HG03442 (cell line): ENCODE measurements at regions not wholly inside any gene's neighbourhood (a gene's known extent, or its start where the extent isn't known, plus 50 kb on each side); places are given as distances from the start of the nearest gene placed in this dataset.

Experiments
- ATAC-seq: cut with Tn5 transposase; IDR thresholded peaks from one replicate; pipeline ENCODE4 v1.9.1; 2021; ENCODE audit warnings: mild to moderate bottlenecking, moderate library complexity; ENCODE audit not compliant: unreplicated experiment

DNA sequence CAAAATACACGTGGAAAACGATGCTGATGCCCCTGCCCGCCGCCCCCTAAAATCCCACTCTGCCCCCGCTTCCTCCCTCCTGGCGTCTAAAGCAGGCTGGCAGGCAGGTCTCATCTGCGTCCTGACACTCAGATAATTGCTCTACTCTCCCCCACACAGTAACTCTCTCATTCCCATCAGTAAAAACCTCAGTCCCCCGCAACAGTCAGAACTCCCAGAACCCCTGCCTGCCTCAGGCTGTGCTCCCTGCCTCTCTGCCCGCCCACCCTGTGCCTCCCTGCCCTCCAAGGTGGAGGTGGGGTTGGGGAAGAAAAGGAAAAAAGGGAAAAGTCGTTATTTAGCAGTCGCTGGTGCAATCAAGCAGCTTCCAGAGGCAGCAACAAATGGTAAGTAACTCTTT is 473.7 kb downstream of the EFNB2 start:
- no peak for ATAC-seq

DNA sequence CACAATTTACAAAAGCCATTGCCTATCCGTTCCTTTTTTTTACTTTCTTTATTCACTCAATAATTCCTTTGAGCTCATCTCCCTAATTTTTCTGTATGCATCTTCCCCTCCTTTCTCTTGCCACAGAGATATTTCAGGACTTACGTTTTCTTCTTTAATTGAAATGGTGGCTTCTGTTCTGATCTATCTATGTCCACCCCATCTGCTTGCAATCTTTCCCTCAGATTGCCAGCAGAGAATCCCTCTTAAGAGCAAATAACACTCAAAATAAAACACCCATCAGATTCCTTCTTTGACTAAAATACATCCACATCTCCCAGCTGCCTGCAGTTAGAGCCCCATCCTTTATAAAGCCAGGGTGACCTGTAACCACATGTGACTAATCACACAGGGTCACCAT is 478.6 kb downstream of the EFNB2 start:
- ATAC-seq: no peak

DNA sequence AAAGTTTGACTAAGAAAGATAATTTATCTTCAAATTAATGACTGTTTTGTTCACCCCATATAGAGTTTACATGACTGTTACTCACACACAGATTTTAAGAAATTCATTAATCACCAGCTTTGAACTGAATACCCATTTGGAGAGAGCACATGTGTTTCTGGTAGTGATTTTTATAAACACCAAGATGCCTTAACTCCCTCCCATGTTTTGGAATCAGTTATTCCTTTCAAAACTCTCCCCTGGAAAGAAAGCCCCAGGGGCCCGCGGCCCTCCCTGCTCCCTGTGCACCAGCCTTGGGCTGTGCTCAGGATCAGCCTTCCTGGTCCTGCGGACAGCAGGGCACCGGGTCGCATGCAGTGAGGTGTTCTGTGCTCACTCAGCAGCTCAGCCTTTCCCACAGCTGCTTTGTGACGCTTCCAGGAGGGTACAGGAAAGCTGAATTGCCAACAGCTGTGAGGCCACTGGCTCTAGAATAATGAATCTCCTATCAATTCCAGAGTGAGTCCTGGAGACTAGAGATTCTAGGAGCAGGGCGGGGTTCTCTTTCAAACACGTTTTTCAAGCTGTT is 483.2 kb downstream of the EFNB2 start:
- no peak for ATAC-seq

DNA sequence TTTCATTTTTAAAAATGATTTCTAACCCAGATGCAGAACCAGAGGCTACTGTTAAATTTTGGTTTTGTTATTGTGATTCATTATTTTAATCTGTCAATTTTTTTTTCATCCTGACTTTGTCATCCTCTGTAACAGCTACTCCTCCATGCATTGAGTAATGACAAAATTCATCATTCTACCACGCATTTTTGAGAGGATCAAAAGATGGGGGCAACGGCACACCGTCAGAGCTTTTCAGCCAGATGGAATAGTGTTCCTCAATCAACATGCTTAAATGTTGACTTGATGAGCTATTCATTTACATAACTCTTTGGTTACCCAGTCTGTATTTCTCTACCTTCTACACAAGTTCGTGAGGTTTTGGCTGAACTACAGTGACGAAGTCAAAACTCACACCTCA is 486.3 kb downstream of the EFNB2 start:
- no peak for ATAC-seq

DNA sequence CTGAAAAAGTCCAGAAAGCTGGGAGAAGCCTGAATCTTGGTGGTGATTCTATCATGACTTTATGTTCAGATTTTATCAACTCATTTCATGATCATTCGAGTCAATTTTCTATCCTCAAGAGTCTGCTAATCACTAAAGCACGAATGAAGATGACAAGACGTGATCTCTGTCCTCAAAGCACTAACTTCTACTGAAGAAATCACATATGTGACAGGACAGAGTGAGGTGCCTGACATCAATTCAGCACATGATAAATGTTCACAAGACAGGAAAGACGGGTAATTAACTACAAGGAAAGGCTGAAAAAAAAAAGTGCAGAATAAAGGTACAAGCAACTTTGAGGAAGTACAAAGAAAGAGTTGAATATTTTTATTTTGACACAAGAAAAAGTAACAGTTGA is 487.1 kb downstream of the EFNB2 start:
- ATAC-seq: no peak

DNA sequence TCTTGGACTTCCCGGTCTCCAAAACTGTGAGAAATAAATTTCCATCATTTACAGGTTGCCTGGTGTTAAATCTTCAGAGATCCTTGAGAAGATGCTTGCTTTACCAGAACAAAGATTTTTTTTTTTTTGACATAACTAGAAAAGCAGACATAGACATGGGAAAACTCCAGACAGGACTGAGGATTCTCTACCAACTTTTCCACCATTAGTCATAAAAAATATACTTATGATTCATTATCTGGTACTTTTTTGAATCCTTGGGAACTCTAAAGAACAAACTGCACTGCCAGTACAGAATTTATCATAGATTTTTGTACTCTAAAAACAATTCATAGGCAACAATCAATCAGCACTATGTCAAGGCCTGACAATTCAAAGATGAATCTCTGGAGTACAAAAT is 487.6 kb downstream of the EFNB2 start:
- ATAC-seq: no peak

DNA sequence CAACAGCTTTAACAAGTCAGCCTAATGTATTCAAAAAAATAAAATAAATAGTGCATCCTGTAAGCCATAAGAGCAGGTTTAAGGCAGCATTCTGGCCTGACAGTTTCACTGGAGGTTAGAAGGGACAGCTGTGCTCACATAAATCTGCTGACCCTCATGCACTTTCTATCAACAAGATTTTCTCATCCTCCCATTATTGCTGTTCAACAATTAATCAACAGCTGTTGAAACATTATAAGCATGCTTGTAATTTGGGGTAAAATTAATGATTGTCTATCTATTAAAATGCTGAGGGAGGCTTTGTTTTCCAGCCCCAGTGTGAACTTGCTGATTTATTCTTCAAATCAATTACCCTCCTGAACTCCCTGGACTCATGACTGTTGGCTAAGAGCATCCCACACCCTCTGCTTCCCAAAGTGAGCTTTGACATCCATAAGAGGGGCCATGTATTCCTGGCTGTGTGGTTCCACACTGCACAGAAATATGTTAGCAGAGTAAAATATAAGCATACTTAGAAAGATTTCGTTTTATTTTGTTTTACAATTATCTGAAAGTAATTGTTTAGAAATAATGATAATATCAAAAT is 492.4 kb downstream of the EFNB2 start:
- no peak for ATAC-seq

DNA sequence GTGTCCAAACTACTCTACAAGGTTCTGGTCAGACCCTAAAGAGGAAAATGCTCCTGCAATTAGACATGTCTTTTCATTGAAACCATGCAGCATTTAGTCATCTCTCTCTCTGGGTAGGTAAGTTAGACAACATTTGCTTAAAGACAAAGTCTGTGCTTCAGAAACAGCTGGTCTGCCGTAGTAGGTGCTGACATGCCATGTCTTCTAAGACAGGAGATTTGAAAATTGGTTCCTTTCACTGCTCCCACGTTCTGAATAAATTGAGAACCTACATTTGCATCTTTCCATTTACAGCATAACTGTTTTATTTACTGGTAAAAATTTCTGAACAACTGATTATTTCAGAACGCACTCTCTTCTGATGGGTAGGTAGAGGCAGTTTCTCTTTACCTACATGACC is 494.0 kb downstream of the EFNB2 start:
- no peak for ATAC-seq

DNA sequence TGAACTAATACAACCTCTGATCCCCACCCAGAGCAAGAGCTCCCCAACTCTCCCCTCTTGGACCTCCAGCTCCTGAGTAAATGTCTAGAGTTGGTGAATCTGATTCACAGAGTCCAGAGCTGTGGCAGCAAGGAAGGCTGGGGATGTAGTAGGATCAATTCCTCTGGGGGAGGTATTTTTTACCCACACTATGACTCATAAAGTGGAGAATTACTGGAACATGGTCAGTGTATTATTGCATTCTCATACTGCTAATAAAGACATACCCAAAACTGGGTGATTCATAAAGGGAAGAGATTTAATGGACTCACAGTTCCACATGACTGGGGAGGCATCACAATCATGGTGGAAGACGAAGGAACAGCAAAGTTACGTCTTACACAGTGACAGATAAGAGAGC is 496.7 kb downstream of the EFNB2 start:
- ATAC-seq: no peak

DNA sequence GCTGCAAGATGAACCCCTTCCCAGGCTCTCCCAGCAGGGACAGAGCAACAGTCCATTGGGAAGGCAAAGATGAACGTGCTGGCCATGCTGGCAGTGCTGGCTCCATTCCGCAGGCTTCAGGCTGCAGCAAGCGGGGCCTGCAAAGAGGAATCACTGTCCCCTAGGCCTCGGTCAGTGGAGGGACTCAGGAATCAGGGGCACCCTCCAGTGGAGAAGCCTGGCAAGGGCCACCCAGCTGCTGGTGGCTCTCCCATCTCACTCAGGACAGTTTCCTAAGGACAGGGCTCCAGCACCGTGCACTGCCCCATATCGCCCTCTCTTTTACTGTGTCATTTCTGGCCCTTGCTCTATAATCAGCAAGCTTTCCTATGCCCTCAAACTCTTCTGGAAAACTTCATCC is 498.6 kb downstream of the EFNB2 start:
- ATAC-seq: no peak

DNA sequence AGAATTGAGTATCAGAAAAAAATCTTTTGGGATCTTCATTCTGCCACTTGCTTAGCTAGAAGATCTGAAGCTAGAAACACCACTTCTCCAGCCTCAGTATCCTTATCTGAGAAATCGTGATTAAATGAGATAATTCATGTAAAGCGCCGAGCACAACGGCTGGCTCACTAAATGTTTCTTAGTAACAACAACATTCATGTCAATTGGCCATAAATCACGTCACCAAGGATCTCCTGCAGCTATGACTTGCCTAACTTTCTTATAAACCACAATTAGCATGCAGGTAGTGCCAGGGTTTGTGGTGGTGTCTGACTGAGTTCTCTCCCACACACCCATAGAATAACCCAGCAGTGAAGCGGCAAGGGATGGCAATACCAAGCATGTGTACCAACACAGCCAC is 501.3 kb downstream of the EFNB2 start:
- ATAC-seq: no peak

DNA sequence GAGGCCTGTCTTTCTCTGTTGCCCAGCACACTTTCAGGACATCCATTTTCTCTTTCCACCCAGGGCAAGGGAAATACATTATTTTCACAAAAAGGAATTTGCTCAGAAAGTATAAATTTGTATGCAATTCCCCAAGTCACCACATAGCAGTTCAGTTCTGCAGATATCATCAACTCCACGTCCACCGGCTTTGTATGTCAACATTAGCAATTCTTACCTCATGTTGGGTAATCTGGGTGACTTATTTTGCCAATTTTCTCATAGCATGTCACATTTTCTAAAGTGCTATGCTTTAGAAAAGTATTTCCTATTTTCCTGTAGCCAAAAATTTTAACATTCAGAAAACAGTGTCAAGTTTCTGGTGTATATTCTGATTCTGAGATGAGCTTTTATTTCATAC is 501.8 kb downstream of the EFNB2 start:
- ATAC-seq: no peak

DNA sequence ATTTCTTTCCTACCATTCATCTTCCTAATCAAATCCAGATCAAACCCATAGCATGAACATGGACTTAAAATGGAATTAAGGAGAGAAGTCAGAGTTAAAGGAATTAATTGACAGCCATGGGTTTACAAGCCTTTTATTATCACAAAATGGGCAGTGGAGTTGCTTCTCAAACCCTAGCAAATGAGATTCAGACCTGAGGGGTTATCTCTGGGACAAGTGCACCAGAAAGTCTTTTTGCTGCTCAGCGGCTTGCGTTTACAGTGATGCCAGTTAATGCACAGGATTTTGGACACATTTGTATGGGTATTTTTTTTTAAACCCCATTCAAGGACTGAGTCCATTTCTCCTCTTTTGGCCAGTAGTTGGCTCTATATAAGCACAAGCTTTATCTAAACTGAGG is 503.0 kb downstream of the EFNB2 start:
- no peak for ATAC-seq

DNA sequence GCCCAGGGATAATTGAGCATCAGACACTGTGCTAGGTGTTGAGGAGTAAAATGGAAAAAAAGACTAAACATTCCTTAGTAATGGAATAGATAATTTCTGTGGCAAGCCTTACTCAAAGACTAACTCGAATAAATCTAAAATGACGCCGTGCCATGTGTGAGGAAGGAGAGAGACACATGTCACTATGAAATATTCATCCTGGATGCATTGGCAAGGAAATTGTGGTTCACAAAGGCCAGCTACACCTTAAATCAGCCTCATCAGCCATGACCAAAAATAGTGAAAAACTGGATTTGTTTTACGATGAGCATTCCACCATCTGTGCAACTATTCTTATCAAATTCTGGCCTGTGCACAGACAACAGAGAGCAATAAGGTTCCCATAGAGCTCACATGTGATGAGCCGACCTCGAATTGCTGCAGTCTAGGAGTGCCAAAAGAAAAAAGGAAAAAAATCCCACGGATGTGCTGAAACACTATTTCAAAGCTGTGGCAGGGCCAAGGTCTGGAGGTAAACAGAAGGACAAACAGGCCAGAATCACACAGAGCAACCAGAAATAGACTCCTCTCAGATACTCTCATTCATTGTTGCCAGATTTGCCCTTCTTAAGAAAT is 505.7 kb downstream of the EFNB2 start:
- ATAC-seq: no peak

DNA sequence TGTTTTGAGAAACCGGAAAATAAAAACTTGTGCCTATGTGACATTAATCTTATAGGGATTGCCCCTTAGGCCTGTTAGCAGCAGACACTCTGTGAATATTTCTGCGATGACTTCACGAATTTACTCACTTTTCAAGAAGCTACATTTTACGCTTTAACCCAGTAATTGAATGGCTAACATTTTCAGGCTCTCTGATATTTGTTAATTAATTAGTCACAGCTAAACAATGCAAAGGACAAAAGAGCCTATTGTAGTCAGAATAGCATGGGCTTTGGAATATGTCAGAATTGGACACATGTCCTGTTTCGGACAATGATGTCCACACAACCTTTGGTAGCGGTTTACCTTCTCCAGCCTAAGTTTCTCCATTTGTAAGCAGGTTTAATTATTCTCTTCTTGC is 506.6 kb downstream of the EFNB2 start:
- no peak for ATAC-seq

DNA sequence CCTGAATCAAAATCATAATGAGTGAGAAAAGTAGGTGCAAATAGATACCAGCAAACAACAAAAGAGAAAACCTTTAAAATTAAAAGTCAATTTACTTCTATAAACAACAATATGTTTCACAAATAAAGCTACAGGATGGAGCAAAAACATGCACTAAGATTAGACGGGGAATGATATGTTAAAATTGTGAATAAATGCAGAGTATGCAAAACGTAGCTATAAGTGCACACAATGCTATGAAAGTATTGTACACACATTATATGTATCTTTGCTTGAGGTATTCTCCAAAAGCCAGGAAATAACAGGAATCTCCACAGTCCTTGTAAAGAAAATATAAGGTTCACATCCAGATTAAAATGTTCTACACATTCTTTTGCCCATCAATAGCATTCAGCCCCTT is 523.9 kb downstream of the EFNB2 start:
- ATAC-seq: no peak

DNA sequence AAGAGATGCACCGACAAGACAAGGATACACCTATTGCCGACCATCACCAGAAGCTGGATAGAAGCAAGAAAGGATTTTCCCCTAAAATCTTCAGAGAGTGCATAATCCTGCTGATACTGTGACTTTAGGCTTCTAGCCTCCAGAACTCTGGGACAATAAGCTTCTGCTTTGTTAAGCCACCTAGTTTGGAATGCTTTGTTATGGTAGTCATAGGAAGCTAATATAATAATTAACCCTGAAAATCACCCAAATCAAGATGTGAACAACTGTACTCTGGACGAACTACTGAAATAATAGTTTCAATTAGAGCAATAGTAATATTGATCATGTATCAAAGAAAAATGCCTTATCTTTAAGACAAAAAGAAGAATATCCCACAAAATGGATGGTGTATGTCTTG is 524.6 kb downstream of the EFNB2 start:
- ATAC-seq: no peak

DNA sequence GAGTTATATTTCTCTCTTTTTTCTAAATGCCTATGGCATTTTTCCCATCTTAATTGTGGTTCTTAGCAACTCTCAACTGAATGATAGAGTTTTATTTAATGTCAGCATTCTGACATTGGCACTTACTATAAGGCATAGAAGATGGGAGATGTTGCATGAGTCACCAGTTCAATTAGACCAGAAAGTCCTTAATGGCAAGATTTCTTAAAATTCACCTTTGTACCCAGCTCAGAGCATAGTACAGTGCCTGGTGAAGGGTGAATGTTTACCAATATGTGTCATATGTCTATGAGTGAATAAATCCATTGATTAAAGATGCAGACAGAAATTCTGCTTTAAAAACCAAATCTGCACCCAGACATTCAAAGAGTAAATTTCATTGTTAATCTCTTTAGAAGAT is 526.9 kb downstream of the EFNB2 start:
- no peak for ATAC-seq

DNA sequence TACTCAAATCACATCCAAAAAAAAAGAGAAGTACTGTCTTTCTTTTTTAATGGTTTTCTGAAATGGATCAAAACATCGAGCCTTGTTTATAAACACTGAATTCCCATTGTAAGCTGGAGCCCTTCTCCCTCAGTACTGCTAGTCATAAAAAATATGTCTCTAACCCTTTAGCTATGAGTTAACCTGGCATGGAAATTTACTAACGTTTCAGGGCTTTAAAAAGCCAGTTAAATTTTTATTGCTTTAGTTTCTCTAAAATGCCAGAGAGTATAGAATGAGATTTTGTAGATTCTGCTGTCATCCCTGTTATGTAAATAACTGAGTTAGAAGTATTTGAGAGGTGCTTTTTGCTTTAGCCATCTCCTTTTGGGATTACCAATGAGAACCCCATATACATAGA is 528.3 kb downstream of the EFNB2 start:
- no peak for ATAC-seq

DNA sequence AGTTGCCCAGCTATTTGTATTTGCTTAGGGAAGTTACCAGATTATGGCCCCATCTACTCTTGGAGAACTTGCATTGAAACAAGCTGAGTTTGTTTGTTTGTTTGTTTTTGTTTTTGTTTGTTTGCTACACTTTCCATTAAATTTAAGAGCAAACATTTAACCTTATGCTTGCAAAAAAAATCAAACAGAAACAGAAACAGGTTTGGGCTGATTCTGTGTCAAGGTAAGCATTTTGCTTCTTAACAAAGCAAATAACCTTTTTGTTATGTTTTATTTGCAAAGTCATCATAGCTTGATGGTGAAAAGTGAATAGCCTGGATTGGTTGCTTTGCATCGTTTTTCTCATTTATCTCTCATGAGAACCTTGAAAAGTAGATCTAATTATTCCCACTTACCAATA is 531.8 kb downstream of the EFNB2 start:
- ATAC-seq: no peak

DNA sequence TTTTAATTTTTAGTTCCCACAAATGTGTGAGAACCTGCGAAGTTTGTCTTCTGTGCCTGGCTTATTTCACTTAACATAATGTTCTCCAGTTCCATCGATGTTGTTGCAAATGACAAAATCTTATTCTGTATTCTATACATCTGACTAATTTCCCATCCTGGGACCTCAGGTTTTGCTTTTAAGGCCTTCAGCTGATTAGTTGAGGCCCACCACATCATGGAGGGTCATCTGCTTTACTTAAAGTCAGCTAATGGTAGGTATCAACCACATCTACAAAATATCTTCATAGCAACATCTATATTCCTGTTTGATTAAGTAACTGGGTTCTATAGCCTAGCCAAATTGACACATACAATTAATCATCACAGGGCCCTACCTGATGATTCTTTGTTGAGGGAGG is 534.0 kb downstream of the EFNB2 start:
- ATAC-seq: no peak

DNA sequence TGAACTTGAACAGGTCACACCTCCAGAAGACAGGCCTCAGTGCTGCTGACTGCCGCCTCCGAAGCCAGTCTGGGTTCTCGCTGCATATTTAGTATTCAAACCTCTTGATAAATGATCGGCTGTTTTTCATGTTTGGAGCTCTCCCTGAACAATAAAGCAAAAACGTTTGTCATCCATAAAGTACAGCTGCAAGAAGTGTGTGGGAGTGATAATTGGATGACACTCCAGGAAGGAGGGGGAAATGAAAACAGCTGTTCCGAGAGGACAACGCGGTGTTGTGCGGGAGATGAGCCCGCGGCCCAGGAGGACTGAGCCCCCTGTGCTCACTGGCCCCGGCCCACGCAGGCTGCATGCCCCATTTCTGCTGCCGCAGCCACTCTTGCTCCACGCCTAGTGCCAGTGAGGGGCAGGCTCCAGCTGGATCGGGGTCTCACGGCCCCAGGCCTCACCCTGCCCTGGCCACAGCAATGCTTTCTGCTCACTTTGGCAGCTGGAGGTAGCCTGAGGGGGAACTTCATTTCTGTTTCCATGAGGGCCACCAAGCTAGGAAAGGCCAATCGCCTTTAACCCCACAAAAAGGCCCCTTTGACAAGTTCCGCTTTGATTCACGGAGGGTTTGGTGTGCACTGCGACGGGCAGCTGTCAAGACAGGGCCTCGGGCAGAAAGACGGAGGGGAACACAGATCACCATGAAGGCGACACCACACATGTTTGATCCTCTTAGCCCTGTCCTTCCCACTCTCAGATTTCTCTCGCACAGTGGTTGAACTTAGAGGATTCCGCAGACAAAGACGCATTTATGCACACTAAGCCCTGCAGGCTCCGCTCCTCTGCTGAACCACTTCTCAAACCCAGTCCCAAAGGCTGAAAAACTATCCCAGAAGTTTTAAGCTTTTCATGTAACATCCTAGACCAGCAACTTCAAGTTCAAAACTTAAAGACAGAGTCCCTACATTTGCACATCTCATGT is 537.6 kb downstream of the EFNB2 start:
- no peak for ATAC-seq
